Upper lobe of left lung (tissue), 4 donors: ENCODE measurements at regions not wholly inside any gene's neighbourhood (a gene's known extent, or its start where the extent isn't known, plus 50 kb on each side); places are given as distances from the start of the nearest gene placed in this dataset.

ENCODE experiments used
- CTCF ChIP-seq, 6 experiments: fragments of 450-650 bp in 4 of 6; fragments of 200-600 bp in 2 of 6; sonication (generic) in 2 of 6; IDR thresholded peaks; one replicate each; pipeline ENCODE4 v1.5.1; 2016 to 2019; ENCODE audit warnings: antibody characterized with exemption in 6 of 6
- POLR2A ChIP-seq, 4 donors: fragments of 450-650 bp; IDR thresholded peaks; one replicate each; pipeline ENCODE4 v1.5.1; 2016 to 2017; ENCODE audit warnings: antibody characterized with exemption in 4 of 4, mild to moderate bottlenecking in 2 of 4
- POLR2AphosphoS5 ChIP-seq, 2 donors: sonication (generic); formaldehyde crosslinking; IDR thresholded peaks; one replicate each; pipeline ENCODE4 v1.5.1; 2017; ENCODE audit warnings: antibody characterized with exemption in 2 of 2

GRCh38 chr3:177657243-177657642 lies 460.0 kb upstream of the TBL1XR1 start:
- no peak for TF ChIP-seq CTCF (IDR thresholded peaks at IDR 0.05)
- no peak for TF ChIP-seq POLR2A (IDR thresholded peaks at IDR 0.05)
- no peak for TF ChIP-seq POLR2AphosphoS5 (IDR thresholded peaks at IDR 0.05)
